ENCODE measurements at regions not wholly inside any gene's neighbourhood (a gene's known extent, or its start where the extent isn't known, plus 50 kb on each side); places are given as distances from the start of the nearest gene placed in this dataset.
"Not testable (repeated sequence)": the region's sequence is repeated elsewhere in the genome, so short reads cannot be mapped to it uniquely, and the experiment has no call there.

DNA sequence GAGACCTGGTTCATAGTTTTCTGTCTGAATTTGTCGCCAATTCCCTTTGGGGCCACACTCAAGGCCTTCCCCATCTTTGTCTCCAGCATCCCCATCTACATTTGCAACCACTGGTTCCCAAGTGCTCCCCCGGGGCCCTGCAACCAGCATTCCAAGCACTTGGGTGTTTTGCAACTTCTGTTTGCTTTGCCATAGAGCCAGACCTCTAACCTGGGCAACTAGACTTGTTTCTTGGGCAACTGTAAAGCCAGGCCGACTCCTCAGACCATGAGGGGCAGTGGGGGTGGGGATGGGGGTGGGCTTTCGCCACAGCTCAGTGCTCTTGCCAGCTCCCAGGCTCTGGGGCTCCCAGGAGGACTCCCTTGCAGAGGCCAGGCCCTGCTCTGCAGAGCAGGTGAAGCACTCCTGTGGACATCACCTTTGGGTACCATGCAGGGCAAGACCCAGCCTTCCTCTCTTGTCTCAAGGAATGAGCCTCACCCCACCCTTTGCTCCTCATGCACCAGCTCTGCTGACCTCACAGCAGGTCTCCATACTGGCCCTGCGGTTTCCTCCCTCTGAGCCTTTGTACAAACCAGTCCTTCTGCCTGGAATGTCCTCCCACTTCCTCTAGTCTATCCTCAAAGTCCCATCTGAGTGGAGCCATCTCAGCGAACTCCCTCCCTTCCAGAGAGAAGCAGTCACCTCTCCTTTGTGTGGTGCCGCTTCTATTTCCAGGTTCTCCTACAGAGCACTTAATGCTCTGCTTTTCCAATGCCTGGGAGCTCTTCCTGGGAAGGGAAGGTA, 126.7 kb upstream of the MYCN start:
- Histone ChIP-seq H3K4me3 (no peak overlapping the region), H3K27ac (peak overlapping the region in 1 of 21 experiments; percentile 14)

DNA sequence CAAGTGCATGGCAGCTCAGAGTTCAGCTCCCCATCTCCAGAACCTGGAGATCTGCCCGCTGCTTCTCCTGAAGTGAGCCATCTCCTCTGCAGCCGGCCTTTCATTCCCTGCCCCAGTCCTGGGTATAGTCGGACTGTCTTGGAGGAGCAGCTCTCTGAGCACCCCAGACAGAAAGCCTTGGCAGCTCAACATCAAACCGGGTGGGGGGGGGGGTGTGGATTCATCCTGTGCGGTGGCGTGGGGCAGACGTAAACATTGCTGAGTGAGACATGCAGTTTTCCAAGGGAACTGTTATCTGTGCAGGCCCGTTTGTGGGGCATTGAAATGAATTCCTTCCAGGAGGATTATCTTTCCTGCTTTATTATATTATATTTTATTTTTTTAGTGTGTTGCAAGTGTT, 125.9 kb upstream of the MYCN start:
- no peak overlapping the region for H3K4me3 ChIP-seq

DNA sequence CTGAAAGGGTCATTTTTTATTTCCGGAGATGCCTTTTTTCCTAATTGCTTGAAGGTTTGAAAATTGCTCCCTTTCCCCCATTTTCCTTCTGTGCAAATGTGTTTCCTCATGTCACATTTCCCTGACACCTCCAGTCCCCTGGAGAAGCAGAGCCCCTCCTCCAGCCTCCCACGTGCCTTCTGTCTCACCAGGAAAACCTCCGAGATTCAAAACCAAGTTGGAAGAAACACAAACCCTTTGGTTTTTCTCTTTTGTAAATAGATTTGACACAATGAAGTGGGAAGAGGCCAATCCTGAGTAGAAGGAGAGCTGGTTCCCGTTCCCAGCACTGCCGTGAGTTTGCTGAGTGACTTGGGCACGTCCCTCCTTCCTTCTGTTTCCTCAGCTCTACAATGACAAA, 125.4 kb upstream of the MYCN start:
- Histone ChIP-seq H3K27ac (peak overlapping the region in 1 of 21 experiments; percentile 73), H3K4me3 (no peak overlapping the region)

More for the DNA sequence above, 125.9 kb upstream of the MYCN start:
- peak overlapping the region in 1 of 21 experiments; percentile 14 for H3K27ac ChIP-seq

DNA sequence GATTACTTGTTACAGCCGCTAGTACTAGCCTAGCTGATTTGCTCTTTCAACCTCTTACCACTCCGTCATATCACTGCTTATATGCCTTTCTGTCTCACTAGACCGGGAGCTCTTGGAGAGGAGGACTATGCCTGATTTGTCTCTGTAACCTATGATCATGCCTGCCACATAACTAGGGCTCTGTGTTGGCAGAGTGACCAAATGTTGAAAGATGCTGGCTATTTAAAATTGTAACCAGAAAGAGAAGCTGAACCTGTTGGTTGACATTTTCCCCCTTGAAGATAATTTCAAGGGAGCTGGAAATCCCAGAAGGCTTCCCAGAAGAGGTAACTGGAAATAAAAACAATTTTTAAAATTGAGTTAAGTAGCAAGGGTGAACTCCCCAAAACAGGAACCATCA, 124.1 kb upstream of the MYCN start:
- H3K27ac ChIP-seq = peak overlapping the region in 1 of 21 experiments; percentile 73
- no peak overlapping the region for H3K4me3 ChIP-seq

DNA sequence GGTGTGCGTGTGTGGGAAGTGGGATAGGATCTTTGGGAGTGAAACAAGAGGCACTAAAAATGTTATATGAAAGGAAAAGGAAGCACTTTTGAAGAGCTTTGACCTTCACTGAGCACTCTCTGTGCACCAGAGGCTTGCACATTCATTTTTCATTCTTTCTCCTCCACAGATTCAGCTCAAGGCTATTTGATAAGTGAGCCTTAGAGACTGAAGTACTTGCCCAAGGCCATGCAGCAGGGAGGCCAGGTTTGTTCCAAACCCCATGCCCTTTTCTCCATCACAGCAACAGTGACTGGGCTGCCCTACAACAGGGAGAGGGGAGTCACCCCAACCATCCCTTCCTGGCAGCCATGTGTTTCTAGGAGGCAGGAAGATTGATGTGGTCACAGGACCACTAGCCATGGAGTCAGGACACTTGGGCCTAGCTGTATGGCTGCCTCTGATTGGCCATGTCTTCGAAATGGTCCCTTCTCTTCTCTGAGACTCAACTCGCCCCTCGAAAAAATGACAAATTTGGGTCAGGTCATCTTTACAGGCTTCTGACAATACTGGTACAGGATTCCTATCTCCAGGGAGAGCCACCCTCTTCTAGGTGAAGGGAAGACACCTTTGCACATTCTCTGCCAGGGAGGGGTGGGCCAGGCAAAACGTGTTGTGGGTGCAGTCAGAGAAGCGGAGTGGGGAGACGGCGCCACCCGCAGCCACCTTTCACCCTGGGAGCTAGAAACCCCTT, 123.5 kb upstream of the MYCN start:
- Histone ChIP-seq H3K27ac (no peak overlapping the region), H3K4me3 (no peak overlapping the region)

DNA sequence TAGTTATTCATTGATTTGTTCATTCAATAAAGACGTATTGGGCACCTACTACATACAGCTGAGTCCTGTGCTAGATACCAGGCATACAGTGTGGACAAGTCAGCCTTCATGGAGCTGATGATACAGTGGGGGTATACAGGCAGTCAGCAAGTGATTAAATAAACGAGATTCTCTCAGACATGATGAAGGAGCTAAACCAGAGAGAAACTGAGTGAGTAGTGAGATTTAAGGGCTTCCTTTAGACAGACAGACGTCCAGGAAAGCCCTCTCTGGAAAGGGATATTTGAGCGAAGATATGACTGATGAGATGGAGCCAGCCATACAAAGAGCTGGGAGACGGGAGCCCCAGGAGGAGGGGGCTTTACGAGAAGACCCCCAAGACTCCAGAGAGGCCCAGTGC, 122.6 kb upstream of the MYCN start:
- H3K27ac ChIP-seq = no peak overlapping the region
- H3K4me3 ChIP-seq = no peak overlapping the region

DNA sequence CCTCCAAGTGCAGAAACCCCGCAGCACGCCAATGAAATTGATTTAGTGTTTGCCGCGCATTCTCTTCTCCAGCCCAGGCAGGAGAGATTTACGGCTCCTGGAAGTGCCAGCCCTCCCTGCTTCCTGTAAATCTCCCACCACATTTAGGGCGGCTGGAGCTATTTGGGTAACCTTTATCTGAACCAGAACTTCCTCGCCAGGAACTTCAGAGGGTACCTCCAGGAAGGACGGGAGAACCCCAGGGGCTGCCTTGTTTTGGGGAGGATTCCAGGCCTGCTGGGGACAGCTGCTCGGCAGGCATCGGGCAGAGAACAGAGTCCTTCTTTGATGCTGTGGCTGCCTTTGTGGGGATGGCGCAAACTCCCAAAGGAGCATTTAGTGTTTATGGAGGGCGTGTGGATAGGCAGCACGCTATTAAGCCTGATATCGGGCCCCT, 122.0 kb upstream of the MYCN start:
- H3K27ac ChIP-seq = no peak overlapping the region

DNA sequence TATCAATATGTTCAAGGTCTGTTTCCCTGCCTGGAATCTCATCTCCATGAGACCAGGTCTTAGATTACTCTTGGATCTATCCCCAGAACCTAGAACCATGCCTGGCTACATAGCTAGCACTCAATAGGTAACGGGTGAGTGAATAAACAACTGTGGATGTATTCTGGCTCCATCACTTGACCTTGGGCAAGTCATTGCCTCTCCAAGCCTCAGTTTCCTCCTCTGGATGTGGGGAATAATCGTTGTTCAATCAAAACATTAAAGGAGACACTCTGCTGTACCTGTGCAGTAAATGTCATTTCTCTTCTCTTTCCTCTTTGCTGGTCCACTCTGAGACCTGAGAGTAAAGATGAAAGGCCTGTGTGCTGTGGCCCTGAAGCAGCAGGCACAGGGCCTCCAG, 121.5 kb upstream of the MYCN start:
- Histone ChIP-seq H3K4me3 (no peak overlapping the region), H3K27ac (no peak overlapping the region)

More for the DNA sequence above, 122.0 kb upstream of the MYCN start:
- no peak overlapping the region for H3K4me3 ChIP-seq

DNA sequence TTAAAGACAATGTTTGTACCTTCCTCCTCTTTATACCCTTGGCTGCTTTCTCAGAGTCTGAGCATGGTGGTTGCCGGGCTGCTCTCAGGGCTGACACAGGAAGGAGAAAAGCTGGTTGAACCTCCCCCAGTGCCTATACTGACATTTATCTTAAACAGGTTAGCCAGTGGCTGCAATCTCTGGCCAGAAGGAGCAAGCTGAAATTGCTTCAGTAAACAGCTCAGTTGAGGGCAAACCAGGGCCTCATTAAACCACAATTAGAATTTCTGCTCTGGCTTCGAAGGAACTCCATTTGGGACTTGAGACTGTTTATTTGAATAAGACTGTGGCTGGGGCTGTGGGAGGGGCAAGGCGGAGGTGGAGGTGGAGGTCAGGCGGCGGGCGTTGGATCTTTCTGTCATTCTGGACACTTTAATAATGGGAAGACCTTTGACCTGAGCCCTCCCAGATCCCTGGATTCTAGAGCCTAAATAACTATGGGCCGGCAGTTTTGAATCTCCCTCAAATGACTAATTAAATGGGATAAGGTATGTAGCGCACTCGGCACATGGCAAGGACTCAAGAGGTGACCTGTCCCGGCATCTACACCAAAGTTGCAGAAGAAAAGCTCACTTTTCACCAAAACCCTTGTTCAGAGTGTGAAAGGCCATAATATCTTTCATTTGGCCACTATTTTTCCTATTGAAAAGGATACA, 120.6 kb upstream of the MYCN start:
- Histone ChIP-seq H3K27ac (no peak overlapping the region), H3K4me3 (no peak overlapping the region)

DNA sequence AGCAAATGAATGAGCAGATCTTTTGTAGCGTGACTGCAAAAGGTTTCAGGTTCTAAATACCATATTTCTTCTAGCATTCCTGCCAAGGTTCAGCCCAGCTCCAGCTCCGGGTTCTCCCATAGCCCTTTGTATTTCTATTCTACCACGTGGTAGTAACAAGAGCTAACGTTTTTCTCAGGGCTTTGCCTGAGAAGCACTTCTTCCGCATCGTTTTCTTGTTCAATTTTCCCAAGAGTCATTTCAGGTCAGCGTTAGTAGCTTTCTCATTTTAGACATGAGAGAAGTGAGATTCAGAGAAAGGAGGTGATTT, 120.1 kb upstream of the MYCN start:
- Histone ChIP-seq H3K27ac (no peak overlapping the region), H3K4me3 (no peak overlapping the region)

DNA sequence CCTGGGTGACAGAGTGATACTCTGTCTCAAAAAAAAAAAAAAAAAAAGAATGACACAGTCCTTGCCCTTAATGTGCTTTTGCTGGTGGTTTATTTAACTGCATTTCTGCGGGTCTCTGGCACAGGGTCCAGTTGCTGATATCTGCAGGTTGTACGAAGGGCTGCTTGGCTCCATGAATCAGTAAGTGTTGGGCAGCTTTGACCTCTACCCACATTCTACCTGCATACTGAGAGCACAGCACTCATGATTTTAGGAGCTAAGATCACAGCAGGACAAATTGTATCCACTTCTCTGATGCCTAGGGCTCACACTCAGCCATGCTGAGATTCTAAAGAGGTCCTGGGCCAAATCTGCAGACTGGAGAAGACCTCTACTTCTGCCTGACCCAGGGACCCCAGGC, 119.4 kb upstream of the MYCN start:
- Histone ChIP-seq H3K27ac (no peak overlapping the region), H3K4me3 (no peak overlapping the region)

DNA sequence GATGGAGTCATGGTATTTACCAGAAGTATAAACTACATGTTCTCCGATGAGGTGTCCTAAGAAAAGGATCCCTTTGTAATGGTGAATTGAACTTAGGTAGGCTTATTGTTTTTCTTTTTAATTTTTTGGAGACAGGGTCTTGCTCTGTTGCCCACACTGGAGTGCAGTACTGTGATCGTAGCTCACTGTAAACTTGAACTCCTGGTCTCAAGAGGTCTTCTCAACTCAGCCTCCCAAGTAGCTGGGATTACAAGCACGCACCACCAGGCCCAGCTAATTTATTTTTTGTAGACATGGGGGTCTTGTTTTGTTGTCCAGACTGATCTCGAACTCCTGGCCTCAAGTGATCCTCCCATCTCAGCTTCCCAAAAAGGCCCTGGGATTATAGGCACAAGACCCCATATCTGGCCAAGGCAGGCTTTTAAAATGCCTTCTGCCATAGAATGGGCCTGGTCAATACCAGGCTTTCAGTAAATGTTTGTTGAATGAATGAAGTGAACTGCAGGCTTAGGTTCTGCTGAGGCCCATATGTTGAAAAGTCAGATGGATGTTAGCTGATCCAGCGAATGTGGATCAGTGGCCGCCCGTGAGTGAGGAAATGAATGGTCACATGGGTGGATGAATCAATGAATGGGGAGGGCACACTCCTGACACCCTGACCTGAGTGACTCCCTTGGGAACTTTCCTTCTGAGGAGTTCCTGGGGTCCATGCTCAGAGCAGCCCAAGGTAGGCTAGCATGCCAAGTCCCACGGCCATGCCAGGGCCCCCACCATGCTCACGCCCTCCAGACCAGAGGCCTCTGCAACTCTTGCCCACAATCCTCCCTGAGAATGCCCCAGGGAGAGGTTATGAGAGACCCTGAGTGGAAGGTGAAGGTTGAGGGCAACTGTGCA, 118.0 kb upstream of the MYCN start:
- no peak overlapping the region for H3K4me3 ChIP-seq
- H3K27ac ChIP-seq = no peak overlapping the region

DNA sequence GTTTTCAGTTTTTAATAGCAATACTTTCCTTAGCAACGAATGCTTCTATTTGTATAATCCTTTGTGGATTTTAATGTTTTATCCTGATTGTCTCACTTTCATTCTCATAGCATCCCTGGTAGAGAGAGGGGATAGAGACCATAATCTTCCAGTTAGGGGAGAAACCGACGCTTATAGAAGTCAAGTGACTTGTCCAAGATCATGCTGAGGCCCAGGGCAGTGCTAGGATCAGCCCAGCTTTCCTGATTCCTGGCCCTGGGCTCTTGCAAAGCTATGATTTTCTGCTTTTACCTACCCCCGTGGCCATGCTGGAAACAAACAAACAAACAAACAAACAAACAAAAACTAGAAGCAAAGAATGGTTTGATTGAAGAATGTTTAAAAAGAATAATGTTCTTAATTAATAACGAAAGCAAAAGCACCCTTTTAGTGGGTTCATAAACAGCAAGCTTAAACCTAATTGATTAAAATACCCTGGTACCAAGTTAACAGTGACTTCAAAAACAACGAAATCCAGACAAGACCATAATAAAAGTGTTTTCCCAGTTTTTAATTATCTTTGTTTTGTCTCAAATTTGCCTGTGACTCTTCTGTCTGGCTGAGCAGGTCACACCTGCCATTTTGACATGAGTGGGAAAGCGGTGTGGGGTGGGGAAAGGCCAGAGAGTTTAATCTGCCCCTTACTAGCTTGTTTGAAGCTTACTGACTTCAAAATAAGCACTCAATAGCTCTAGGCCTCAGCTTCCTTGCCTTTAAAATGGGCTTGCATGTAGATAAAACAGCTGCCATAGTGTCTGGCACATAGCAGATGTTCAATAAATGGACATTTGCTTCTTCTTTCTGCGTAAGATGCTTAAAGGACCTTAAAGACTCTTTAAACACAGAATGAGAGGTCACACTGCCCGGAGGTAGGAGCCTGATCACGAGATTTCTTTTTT, 116.6 kb upstream of the MYCN start:
- H3K27ac ChIP-seq = no peak overlapping the region
- no peak overlapping the region for H3K4me3 ChIP-seq

DNA sequence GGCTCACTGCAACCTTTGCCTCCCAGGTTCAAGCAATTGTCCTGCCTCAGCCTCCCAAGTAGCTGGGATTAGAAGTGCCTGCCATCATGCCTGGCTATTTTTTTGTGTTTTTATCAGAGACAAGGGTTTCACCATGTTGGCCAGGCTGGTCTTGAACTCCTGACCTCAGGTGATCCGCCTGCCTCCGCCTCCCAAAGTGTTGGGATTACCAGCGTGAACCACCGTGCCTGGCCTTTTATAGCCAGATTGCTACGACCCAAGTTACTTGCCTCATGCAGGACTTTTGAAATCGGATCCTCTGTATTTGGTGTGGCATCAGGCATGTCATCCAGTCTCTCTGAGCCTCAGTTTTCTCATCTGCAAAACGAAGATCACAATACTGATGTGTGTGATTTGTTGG, 115.9 kb upstream of the MYCN start:
- not testable (repeated sequence) for H3K27ac ChIP-seq, H3K4me3 ChIP-seq

DNA sequence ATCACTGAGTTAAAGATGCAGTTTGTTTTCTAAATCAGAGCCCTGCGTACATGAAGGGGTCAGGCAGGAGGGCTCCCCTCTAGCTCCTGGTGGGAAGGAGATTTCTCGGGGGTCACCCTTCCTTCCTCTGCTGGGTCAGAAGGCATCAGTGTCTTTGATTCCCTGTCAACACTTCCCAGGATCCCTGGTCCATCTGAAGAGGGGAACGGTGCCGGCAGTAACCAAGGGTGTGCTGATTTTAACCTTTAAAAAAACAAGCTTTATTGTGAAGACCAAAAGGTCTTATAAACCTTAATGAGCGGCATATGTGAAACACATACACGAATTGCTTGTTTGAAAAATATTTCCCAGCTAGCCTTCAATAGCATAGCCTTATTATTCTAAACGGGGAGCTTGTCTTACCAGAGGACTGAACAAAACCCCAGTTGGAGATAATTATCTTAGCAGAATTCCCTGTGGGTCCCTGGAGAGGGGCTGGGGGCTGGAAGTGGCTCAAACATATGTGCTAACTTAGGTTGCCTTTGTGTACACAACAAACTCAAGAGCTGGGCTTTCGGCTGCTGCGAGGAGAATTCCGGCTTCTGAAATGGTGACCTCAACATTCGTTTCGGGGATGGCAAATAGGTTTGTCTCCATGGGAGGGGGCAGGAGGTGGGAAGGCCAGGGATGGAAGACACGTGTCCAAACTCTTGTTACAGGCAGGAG, 114.9 kb upstream of the MYCN start:
- H3K27ac ChIP-seq = peak overlapping the region in 1 of 21 experiments; percentile 64
- no peak overlapping the region for H3K4me3 ChIP-seq

DNA sequence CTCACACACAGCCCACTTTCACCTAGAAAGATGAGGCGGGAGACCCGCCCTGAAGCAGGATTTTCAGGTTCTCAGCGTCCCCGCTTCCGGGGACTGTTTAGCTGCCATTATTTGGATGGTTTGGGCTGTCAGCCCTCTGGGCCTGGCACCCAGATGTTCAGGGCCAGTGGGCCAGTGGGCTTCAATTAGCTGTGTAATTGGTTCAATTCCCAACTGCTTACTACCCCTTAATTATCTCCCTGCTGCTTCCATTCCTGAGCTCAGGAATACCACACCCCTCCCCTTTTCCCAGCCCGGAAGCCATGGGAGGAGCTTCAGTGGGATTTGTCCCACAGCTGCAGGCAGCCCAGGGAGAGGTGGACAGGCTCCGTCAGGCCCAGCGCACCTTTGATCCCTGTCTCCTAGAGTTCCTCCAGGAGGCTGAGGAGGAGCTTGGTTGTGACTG, 114.1 kb upstream of the MYCN start:
- no peak overlapping the region for H3K4me3 ChIP-seq
- H3K27ac ChIP-seq = peak overlapping the region in 1 of 21 experiments; percentile 40

DNA sequence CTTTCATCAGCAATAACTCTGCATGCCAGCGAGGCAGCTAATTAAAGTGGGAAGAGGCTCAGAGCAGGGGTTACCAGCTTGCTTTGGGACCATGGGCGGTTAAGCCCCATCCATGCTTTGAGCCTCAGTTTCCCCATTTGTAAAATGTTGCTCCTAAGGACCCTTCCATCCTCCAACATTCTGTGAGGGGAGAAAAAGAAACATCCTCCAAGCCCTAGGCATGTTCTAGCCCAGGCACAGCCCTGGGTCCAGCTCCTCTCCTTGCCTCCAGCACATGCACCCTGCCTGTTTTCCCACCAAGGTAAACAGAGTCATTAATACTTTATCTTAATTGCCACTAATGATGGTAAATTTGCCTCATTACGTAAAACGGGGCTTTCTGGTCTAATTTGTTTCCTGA, 113.3 kb upstream of the MYCN start:
- Histone ChIP-seq H3K4me3 (no peak overlapping the region), H3K27ac (peak overlapping the region in 1 of 21 experiments; percentile 40)

DNA sequence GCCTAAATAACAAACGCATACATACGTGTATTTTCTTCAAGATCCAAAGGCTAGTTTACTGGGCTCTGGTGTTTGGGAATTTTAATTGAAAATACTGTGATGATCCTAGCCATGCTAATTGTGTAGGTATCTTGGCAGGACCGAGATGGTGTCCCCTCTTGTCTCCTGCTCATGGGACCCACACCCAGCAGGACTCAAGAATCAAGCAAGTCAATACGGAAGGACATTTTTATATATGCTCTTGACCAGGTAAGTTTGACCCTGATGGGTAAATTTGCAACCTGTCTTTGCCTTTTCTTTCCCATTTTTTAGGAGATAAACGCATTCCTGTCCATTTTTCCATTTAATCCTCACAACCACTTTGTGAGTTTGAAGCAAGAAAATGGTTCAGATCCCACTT, 111.8 kb upstream of the MYCN start:
- no peak overlapping the region for H3K27ac ChIP-seq
- H3K4me3 ChIP-seq = no peak overlapping the region

All from skin epidermis (tissue), 12 donors.